Colonic mucosa (tissue), 4 donors: ENCODE measurements at regions not wholly inside any gene's neighbourhood (a gene's known extent, or its start where the extent isn't known, plus 50 kb on each side); places are given as distances from the start of the nearest gene placed in this dataset.

Experiments used
- DNase-seq: peaks from one replicate; pipeline ENCODE4 v3.0.0-alpha.2; 2020
- H3K27ac ChIP-seq: fragments of 200-600 bp; one replicate; pipeline ENCODE4 v1.8.0; 2021
- H3K27me3 ChIP-seq: fragments of 200-600 bp; one replicate; pipeline ENCODE4 v1.8.0; 2021
- H3K36me3 ChIP-seq: fragments of 200-600 bp; one replicate; pipeline ENCODE4 v1.8.0; 2021
- H3K4me1 ChIP-seq: fragments of 200-600 bp; one replicate; pipeline ENCODE4 v1.8.0; 2021; ENCODE audit warnings: mild to moderate bottlenecking
- H3K4me3 ChIP-seq: fragments of 200-600 bp; one replicate; pipeline ENCODE4 v1.8.0; 2021
- H3K9ac ChIP-seq, 2 donors: one replicate each; pipeline ENCODE4 v1.7.0; 2013; ENCODE audit warnings: control low read depth in 2 of 2, low read depth in 2 of 2, low read length in 2 of 2
- H3K9me3 ChIP-seq: fragments of 200-600 bp; one replicate; pipeline ENCODE4 v1.8.0; 2021
- CTCF ChIP-seq: fragments of 200-600 bp; IDR thresholded peaks from one replicate; pipeline ENCODE4 v1.8.0; 2022; ENCODE audit warnings: antibody characterized with exemption, mild to moderate bottlenecking
- intact Hi-C: fragments of 100-400 bp; cut with DNase I; formaldehyde crosslinking; loops from one replicate; pipeline ENCODE4 v1.14.1; 2022
- donor health status: healthy.
- donor health status: DM: no; HTN: no; CAD: no.
- donor health status: DM: no; HTN: no; CAD: no.

GRCh38 chr3:146326875-146327543, 76.1 kb upstream of the PLSCR4 start:
- DNase-seq: peak; percentile 45
- Histone ChIP-seq H3K27ac (no peak overlapping the region), H3K4me3 (no peak overlapping the region), H3K9ac (no peak overlapping the region), H3K4me1 (no peaks in the 10 kb centered on the region), H3K27me3 (no peaks in the 10 kb centered on the region), H3K36me3 (no peaks in the 10 kb centered on the region), H3K9me3 (no peaks in the 10 kb centered on the region)
- intact Hi-C loops: loop anchor here (5.0 kb wide), 2 partner anchors 110 to 260 kb away; no protein-coding TSS in a partner anchor
- peak; percentile 55 for TF ChIP-seq CTCF

- Histone ChIP-seq H3K9me3 (no peaks in the 10 kb centered on the region), H3K27me3 (no peaks in the 10 kb centered on the region), H3K4me1 (no peaks in the 10 kb centered on the region), H3K4me3 (no peak overlapping the region), H3K36me3 (no peaks in the 10 kb centered on the region), H3K9ac (no peak overlapping the region), H3K27ac (no peak overlapping the region)
- intact Hi-C loops: loop anchor here (5.0 kb wide), 2 partner anchors 108 to 258 kb away; no protein-coding TSS in a partner anchor
- TF ChIP-seq CTCF: no peak
- no peak for DNase-seq
These were observed 74.3 kb upstream of the PLSCR4 start for GRCh38 chr3:146325170-146325569.

- H3K27ac ChIP-seq: no peak overlapping the region
- H3K27me3 ChIP-seq: no peaks in the 10 kb centered on the region
- H3K4me3 ChIP-seq: no peak overlapping the region
- no peak for TF ChIP-seq CTCF
- DNase-seq: no peak
- H3K4me1 ChIP-seq: no peaks in the 10 kb centered on the region
- intact Hi-C loops: no loop called here
- no peaks in the 10 kb centered on the region for H3K9me3 ChIP-seq
- no peaks in the 10 kb centered on the region for H3K36me3 ChIP-seq
- no peak overlapping the region for H3K9ac ChIP-seq
These were observed 71.4 kb upstream of the PLSCR4 start for GRCh38 chr3:146322216-146322817.

- Histone ChIP-seq H3K9ac (no peak overlapping the region), H3K27me3 (no peaks in the 10 kb centered on the region), H3K4me3 (no peak overlapping the region)
These were observed 64.0 kb upstream of the PLSCR4 start for GRCh38 chr3:146314871-146315270.

GRCh38 chr3:146313746-146314111, 62.8 kb upstream of the PLSCR4 start:
- Histone ChIP-seq H3K4me1 (no peaks in the 10 kb centered on the region), H3K36me3 (no peaks in the 10 kb centered on the region), H3K27ac (no peak overlapping the region), H3K27me3 (no peaks in the 10 kb centered on the region), H3K9ac (no peak overlapping the region), H3K4me3 (no peak overlapping the region), H3K9me3 (no peaks in the 10 kb centered on the region)
- intact Hi-C loops: no loop called here
- DNase-seq: no peak
- TF ChIP-seq CTCF: no peak

More at GRCh38 chr3:146314871-146315270, 64.0 kb upstream of the PLSCR4 start:
- H3K36me3 ChIP-seq: no peaks in the 10 kb centered on the region
- no peaks in the 10 kb centered on the region for H3K9me3 ChIP-seq
- intact Hi-C loops: no loop called here
- DNase-seq: no peak
- H3K27ac ChIP-seq: no peak overlapping the region
- no peaks in the 10 kb centered on the region for H3K4me1 ChIP-seq
- TF ChIP-seq CTCF: no peak
